ENCODE measurements at regions not wholly inside any gene's neighbourhood (a gene's known extent, or its start where the extent isn't known, plus 50 kb on each side); places are given as distances from the start of the nearest gene placed in this dataset.

- FAIRE-seq (no peak), DNase-seq (ENCODE audit: low read depth, low spot score) (no peak)
- TF ChIP-seq EZH2 (IDR thresholded peaks at IDR 0.05; ENCODE audit: borderline replicate concordance, low read depth, low read length, severe bottlenecking), result no peak
- TF ChIP-seq GATA2 (IDR thresholded peaks at IDR 0.05; ENCODE audit: insufficient read depth, insufficient read length, low read depth, low read length), result no peak
- no peak for TF ChIP-seq JUN (IDR thresholded peaks at IDR 0.05; ENCODE audit: borderline replicate concordance, insufficient read depth, insufficient read length, low read depth)
- TF ChIP-seq POLR2A (IDR thresholded peaks at IDR 0.05; ENCODE audit: low read depth, low read length), result no peak
- TF ChIP-seq MYC (IDR thresholded peaks at IDR 0.05; ENCODE audit: low read depth, low read length), result no peak
- no peak for TF ChIP-seq POLR2AphosphoS5 (IDR thresholded peaks at IDR 0.05; ENCODE audit: insufficient read depth, low read depth, low read length)
- TF ChIP-seq FOS (IDR thresholded peaks at IDR 0.05; ENCODE audit: borderline replicate concordance, insufficient read depth, low read length), result no peak
- TF ChIP-seq CTCF (IDR thresholded peaks at IDR 0.05; ENCODE audit: extremely low read depth in 1 of 2, insufficient read depth in 1 of 2, low read depth in 1 of 2, low read length in 2 of 2), result no peak
- TF ChIP-seq MAX (IDR thresholded peaks at IDR 0.05; ENCODE audit: insufficient read depth, insufficient read length), result no peak
- Histone ChIP-seq H3K4me2 (ENCODE audit: insufficient read depth, low read length) (no peak overlapping the region), H3K4me3 (replicated peaks in 1 of 3; ENCODE audit: insufficient read depth in 1 of 3, low read depth in 1 of 3, low read length in 3 of 3) (no peak overlapping the region), H3K4me1 (ENCODE audit: control insufficient read depth, extremely low read depth, insufficient read depth, low read length) (peaks cover 51% of the 10 kb centered on the region), H3K9me3 (replicated peaks; ENCODE audit: control insufficient read depth, insufficient read depth, low read length) (no peaks in the 10 kb centered on the region), H3K9ac (replicated peaks; ENCODE audit: extremely low read depth, insufficient read depth, low read length) (no peak overlapping the region), H3K79me2 (ENCODE audit: control insufficient read depth, insufficient read depth, low read length) (no peaks in the 10 kb centered on the region), H2AFZ (ENCODE audit: low read depth, low read length) (no peak overlapping the region), H3K9me1 (replicated peaks; ENCODE audit: control insufficient read depth, extremely low read depth, insufficient read depth, low read length) (no peaks in the 10 kb centered on the region), H4K20me1 (replicated peaks; ENCODE audit: control insufficient read depth, extremely low read depth, insufficient read depth, low read length) (no peaks in the 10 kb centered on the region), H3K36me3 (ENCODE audit: control insufficient read depth in 2 of 2, extremely low read depth in 1 of 2, insufficient read depth in 2 of 2, low read length in 2 of 2) (no peaks in the 10 kb centered on the region), H3K27me3 (ENCODE audit: control insufficient read depth in 2 of 2, insufficient read depth in 2 of 2, low read length in 2 of 2) (no peaks in the 10 kb centered on the region), H3K27ac (ENCODE audit: insufficient read depth, low read depth, low read length) (no peak overlapping the region)
- POLR2A ChIA-PET, result no interaction called here
- intact Hi-C loops (cut with micrococcal nuclease) (no loop called here), dilution Hi-C loops (cut with MboI; ENCODE audit: extremely low pct_ligation_motif_present, low sequenced_read_pairs) (no loop called here)
- CTCF ChIA-PET, result no interaction called here
- no TSS peak for BruUV-seq (replicated peaks)
These were observed 64.2 kb upstream of the SLC38A2 start for GRCh38 chr12:46436747-46437146.

Measured in endothelial cell of umbilical vein (primary cell).